CD4-positive, alpha-beta T cell (primary cell): ENCODE measurements at regions not wholly inside any gene's neighbourhood (a gene's known extent, or its start where the extent isn't known, plus 50 kb on each side); places are given as distances from the start of the nearest gene placed in this dataset.

ENCODE experiments used
- ATAC-seq: fragments of 200-7000 bp; cut with Tn5 transposase; one replicate; pipeline ENCODE4 v1.10.0; 2022; ENCODE audit warnings: mild to moderate bottlenecking; ENCODE audit not compliant: poor library complexity
- CTCF ChIA-PET: fragments of 350-600 bp; sonication (Branson Sonifier 250); formaldehyde crosslinking; loops from one replicate; lab custom pipeline; 2021; ENCODE audit warnings: antibody characterized with exemption, inconsistent platforms; lab: Charles Lee
- POLR2A ChIA-PET: fragments of 350-600 bp; sonication (Branson Sonifier 250); formaldehyde crosslinking; loops from one replicate; lab custom pipeline; 2021; ENCODE audit warnings: antibody characterized with exemption, inconsistent platforms; lab: Charles Lee
- DNase-seq, 14 experiments: peaks; one replicate each; pipeline ENCODE4 v3.0.0-alpha.2; 2013 to 2020; ENCODE audit warnings: mixed read lengths in 2 of 14
- H3K27ac ChIP-seq, 2 donors: one replicate each; pipeline versions ENCODE4 v1.5.1 to v1.7.0; 2013; ENCODE audit warnings: low read length in 2 of 2, low read depth in 1 of 2, mild to moderate bottlenecking in 1 of 2
- H3K27me3 ChIP-seq, 2 experiments: 1 replicate in 1 of 2; 2 replicates in 1 of 2; pipeline versions ENCODE4 v1.6.1 to v1.7.0; 2013; ENCODE audit warnings: low read length in 2 of 2, control low read depth in 1 of 2, mild to moderate bottlenecking in 1 of 2, moderate library complexity in 1 of 2; ENCODE audit not compliant: insufficient read depth in 2 of 2, control insufficient read depth in 1 of 2
- H3K36me3 ChIP-seq: one replicate; pipeline ENCODE4 v1.6.1; 2013; ENCODE audit warnings: low read length, control low read depth; ENCODE audit not compliant: insufficient read depth
- H3K4me1 ChIP-seq: one replicate; pipeline ENCODE4 v1.6.1; 2013; ENCODE audit warnings: low read length, control low read depth; ENCODE audit not compliant: insufficient read depth
- H3K4me3 ChIP-seq: one replicate; pipeline ENCODE4 v1.5.1; 2013; ENCODE audit warnings: mild to moderate bottlenecking, low read length, moderate library complexity
- H3K9me3 ChIP-seq, 2 experiments: 1 replicate in 1 of 2; 2 replicates in 1 of 2; pipeline versions ENCODE4 v1.6.1 to v1.7.0; 2013; ENCODE audit warnings: low read length in 2 of 2, mild to moderate bottlenecking in 2 of 2, control low read depth in 1 of 2, moderate library complexity in 1 of 2; ENCODE audit not compliant: control insufficient read depth in 1 of 2, insufficient read depth in 1 of 2
- H3K27ac Mint-ChIP-seq: one replicate; pipeline ENCODE4 v1.8.0; 2020; ENCODE audit warnings: mixed read lengths
- H3K27me3 Mint-ChIP-seq: one replicate; pipeline ENCODE4 v1.8.0; 2021; ENCODE audit warnings: mixed read lengths
- H3K36me3 Mint-ChIP-seq: one replicate; pipeline ENCODE4 v1.8.0; 2021; ENCODE audit warnings: low read depth, mixed read lengths
- H3K4me1 Mint-ChIP-seq: one replicate; pipeline ENCODE4 v1.8.0; 2021; ENCODE audit warnings: low read depth, mixed read lengths
- H3K4me3 Mint-ChIP-seq: one replicate; pipeline ENCODE4 v1.8.0; 2020; ENCODE audit warnings: mild to moderate bottlenecking, mixed read lengths
- H3K9me3 Mint-ChIP-seq: one replicate; pipeline ENCODE4 v1.8.0; 2020; ENCODE audit warnings: mixed read lengths
- intact Hi-C, 2 experiments: fragments of 100-400 bp; cut with DNase I in 1 of 2; cut with micrococcal nuclease in 1 of 2; formaldehyde crosslinking; loops; one replicate each; pipeline versions ENCODE4 v1.15.1 to v1.9.0; 2023 to 2025; cut with DNase I, micrococcal nuclease
- TF ChIP-seq, protein P1 (sequence below): fragments of 200-600 bp; IDR thresholded peaks from one replicate; pipeline ENCODE4 v1.8.0; 2022; ENCODE audit warnings: antibody characterized with exemption, mild to moderate bottlenecking

DNA sequence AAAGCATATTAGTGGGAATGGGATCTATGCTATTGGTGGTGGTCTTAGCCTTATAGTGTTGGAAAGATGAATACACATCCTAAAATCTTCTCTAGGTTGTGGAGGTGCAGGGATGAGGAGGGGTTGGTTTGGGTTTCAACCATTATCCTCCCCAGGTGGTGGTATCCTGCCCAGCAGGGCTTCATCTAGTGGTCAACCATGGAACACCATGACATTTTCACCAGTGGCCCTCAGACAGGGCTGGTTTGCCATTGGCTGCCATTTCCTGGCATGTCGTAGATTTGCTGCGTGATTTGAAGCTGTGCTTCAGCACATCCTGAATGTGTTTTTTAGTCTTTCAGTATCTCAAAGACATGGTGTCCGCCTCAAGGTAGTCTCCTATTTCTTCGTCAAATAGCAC, 391.2 kb upstream of the HNRNPA3 start:
- TF ChIP-seq, protein P1, sequence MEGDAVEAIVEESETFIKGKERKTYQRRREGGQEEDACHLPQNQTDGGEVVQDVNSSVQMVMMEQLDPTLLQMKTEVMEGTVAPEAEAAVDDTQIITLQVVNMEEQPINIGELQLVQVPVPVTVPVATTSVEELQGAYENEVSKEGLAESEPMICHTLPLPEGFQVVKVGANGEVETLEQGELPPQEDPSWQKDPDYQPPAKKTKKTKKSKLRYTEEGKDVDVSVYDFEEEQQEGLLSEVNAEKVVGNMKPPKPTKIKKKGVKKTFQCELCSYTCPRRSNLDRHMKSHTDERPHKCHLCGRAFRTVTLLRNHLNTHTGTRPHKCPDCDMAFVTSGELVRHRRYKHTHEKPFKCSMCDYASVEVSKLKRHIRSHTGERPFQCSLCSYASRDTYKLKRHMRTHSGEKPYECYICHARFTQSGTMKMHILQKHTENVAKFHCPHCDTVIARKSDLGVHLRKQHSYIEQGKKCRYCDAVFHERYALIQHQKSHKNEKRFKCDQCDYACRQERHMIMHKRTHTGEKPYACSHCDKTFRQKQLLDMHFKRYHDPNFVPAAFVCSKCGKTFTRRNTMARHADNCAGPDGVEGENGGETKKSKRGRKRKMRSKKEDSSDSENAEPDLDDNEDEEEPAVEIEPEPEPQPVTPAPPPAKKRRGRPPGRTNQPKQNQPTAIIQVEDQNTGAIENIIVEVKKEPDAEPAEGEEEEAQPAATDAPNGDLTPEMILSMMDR = no peak
- Mint-ChIP-seq H3K27ac (no peak overlapping the region), H3K36me3 (no peaks in the 10 kb centered on the region), H3K27me3 (no peaks in the 10 kb centered on the region), H3K9me3 (no peaks in the 10 kb centered on the region), H3K4me3 (no peak overlapping the region), H3K4me1 (peaks cover 36% of the 10 kb centered on the region)
- Histone ChIP-seq H3K9me3 (no peaks in the 10 kb centered on the region), H3K4me1 (no peaks in the 10 kb centered on the region), H3K27me3 (no peaks in the 10 kb centered on the region), H3K36me3 (no peaks in the 10 kb centered on the region), H3K4me3 (no peak overlapping the region), H3K27ac (no peak overlapping the region)
- intact Hi-C loops = loop anchor here in 1 of 2 experiments (10.0 kb wide), 1 partner anchor 593 kb away; no protein-coding TSS in a partner anchor
- ChIA-PET POLR2A (no interaction called here), CTCF (interaction anchor here (1.2 kb wide), 1 partner anchor 15 kb away, joined by 4 read pairs; no protein-coding TSS in a partner anchor)
- DNase-seq (no peak), ATAC-seq (no peak)

DNA sequence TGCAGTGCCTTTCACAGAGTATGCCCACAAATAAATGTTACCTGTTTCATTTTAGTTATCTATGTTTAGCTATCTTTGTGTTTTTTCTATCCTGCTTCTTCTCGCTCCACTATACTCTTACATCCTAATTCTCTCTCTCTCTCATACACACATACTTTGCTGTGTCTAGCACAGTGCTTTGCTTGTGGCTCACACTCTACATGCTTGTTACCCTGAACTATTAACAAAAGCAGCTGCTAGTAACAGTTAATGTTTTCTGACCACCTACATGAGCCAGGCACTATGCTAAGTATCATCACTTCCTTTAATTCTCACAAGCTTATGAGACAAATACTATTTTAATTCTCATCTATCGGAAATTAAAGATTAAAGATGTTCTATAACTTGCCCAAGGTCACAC, 390.5 kb upstream of the HNRNPA3 start:
- CTCF ChIA-PET = interaction anchor here (1.2 kb wide), 1 partner anchor 14 kb away, joined by 4 read pairs; no protein-coding TSS in a partner anchor
- Mint-ChIP-seq H3K36me3 (no peaks in the 10 kb centered on the region), H3K9me3 (no peaks in the 10 kb centered on the region), H3K27me3 (no peaks in the 10 kb centered on the region), H3K4me1 (peaks cover 37% of the 10 kb centered on the region), H3K27ac (no peak overlapping the region), H3K4me3 (no peak overlapping the region)
- POLR2A ChIA-PET = no interaction called here
- H3K36me3 ChIP-seq = no peaks in the 10 kb centered on the region
- ATAC-seq (no peak), DNase-seq (no peak)
- H3K4me1 ChIP-seq = peaks cover 3% of the 10 kb centered on the region
- no peaks in the 10 kb centered on the region for H3K27me3 ChIP-seq
- TF ChIP-seq, protein P1 = no peak
- no peak overlapping the region for H3K27ac ChIP-seq
- H3K4me3 ChIP-seq = no peak overlapping the region
- intact Hi-C loops = loop anchor here in 1 of 2 experiments (10.0 kb wide), 1 partner anchor 593 kb away; no protein-coding TSS in a partner anchor
- H3K9me3 ChIP-seq = no peaks in the 10 kb centered on the region

DNA sequence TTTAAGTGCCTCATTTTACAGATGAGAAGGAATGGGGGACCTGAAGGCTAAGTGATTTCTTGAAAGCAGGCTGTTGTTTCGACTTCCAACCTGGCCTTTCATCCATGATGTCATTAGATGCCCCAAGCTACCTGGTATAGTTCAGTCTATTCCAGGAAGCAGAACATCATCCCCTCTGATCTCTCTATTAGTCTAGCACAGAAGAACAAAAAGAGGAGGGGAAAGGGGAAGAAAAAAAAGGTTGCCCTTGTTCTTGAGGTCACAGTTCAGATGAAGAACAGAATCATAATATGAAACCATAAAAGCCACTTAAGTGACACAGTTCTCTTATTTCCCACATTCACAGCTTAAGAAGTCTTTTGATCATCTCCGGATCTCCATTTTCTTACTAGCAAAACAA, 386.2 kb upstream of the HNRNPA3 start:
- TF ChIP-seq, protein P1 = no peak
- ChIA-PET CTCF (no interaction called here), POLR2A (no interaction called here)
- Histone ChIP-seq H3K27ac (no peak overlapping the region), H3K4me3 (no peak overlapping the region), H3K27me3 (no peaks in the 10 kb centered on the region), H3K4me1 (peaks cover 6% of the 10 kb centered on the region), H3K36me3 (no peaks in the 10 kb centered on the region), H3K9me3 (no peaks in the 10 kb centered on the region)
- Mint-ChIP-seq H3K36me3 (no peaks in the 10 kb centered on the region), H3K4me1 (peaks cover 53% of the 10 kb centered on the region), H3K27ac (peak overlapping the region; percentile 90), H3K27me3 (no peaks in the 10 kb centered on the region), H3K9me3 (no peaks in the 10 kb centered on the region), H3K4me3 (peak overlapping the region; percentile 59)
- ATAC-seq (peak; percentile 83), DNase-seq (peak in 3 of 14 experiments; percentile 48 to 79 (median 70))
- intact Hi-C loops = loop anchor here in 1 of 2 experiments (5.0 to 10.0 kb wide), 2 partner anchors 321 to 588 kb away; no protein-coding TSS in a partner anchor
